HG03521 (cell line): ENCODE measurements at regions not wholly inside any gene's neighbourhood (a gene's known extent, or its start where the extent isn't known, plus 50 kb on each side); places are given as distances from the start of the nearest gene placed in this dataset.

Experiments used
- ATAC-seq: cut with Tn5 transposase; IDR thresholded peaks from one replicate; pipeline ENCODE4 v1.9.1; 2021; ENCODE audit warnings: mild to moderate bottlenecking, moderate library complexity; ENCODE audit not compliant: unreplicated experiment

DNA sequence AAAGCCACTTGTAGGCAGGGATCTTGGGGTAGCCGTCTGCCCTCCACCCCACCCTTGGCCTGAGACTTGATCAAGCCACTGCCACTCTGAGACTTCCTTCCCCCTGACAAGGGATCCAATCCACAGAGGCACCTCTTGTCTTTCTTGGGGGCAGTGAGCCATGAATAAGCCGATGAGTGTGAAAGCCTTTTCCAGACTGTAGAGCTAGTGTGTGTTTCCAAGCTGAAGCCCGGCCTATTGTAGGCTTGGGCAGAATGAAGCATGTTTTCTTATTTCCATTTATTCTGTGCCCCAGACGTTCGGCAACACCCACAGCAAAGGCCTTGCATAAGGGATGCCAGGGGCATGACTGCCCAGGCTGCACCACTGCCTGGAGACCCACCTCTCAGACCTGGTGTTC lies 991.6 kb downstream of the BCL11B start:
- no peak for ATAC-seq

GRCh38 chr14:98288825-98289224 lies 983.2 kb downstream of the BCL11B start:
- ATAC-seq: no peak

DNA sequence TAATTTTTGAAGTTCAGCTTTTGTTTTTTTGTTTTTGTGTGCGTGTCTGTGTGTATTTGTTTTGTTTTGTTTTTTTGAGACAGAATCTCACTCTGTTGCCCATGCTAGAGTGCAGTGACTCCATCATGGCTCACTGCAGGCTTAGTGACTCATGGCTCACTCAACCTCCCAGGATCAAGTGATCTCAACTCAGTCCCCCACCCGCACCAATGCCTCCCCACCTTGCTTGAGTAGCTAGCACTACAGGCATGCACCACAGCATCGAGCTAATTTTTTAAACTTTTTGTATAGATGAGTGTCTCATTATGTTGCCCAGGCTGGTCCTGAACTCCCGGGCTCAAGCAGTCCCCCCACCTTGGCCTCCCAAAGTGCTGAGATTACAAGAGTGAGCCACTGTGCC lies 981.4 kb downstream of the BCL11B start:
- ATAC-seq: no peak

- no peak for ATAC-seq
Measured at GRCh38 chr14:98292191-98292590, 979.8 kb downstream of the BCL11B start.

GRCh38 chr14:98293576-98293975 lies 978.4 kb downstream of the BCL11B start:
- ATAC-seq: no peak

DNA sequence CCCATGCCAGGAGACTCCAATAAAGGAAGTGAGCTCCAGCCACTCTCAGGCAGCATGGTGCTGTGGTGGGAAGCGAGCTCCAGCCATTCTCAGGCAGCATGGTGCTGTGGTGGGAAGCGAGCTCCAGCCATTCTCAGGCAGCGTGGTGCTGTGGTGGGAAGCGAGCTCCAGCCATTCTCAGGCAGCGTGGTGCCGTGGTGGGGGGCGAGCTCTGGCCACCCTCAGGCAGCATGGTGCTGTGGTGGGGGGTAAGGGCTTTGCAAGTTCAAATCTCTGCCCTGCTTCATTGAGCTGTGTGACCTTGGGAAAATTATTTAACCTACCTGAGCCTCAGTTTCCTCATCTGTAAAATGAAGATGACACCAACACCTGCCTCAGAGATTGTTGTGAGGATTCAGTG lies 975.1 kb downstream of the BCL11B start:
- ATAC-seq: no peak

DNA sequence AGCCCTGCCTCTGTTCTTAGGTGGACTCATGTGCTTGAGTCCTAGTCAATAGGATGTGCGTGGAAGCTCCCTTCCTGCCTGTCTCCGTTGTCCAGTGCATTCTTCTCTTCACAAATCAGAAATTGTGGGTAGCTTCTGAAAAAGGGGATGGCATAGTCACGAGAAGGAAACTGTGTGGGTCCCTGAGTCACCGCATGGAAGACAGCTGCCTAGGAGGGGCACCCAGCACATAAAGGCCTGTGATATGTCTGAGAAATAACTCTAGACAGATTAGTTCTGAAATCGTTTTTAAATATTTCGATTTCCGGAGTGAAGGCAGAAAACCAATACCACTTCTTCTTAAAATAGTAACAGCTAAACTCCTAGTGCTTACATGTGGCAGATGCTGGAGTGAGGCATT lies 974.4 kb downstream of the BCL11B start:
- no peak for ATAC-seq

DNA sequence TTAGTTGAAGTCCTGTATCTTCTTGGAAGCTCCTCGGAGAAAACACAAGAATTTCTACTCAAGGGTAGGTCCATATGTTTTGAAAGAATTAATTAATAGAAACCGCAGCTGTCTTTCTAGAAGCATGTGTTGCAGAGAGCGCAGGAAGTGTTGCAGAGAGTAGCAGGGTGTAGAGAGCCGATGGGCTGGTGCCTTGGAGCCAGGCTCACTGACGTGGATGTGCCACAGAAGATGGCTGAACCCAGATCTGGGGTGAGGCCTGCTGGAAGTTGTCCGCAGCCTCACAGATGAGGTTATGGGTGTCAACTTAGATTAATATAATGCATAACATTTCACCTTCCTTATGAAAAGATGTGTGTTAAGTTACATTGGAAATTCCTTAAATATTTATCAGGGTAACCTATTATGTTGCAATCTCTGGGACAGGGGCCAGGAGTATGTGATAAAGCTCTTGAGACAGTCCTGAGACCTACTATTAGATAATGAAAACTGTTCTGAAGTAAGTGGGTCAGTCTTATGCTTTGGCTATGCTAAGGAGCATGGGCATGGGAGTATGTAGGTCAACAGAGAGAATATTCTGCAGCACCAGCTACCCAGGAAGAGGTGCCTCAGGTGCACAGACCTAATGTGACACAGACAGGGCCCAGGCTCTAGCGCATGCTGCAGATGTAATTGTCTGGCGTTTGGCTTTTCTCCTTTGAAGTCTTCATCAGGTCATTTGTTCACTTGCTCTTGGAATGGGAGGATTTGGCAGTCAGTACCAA lies 973.3 kb downstream of the BCL11B start:
- no peak for ATAC-seq

DNA sequence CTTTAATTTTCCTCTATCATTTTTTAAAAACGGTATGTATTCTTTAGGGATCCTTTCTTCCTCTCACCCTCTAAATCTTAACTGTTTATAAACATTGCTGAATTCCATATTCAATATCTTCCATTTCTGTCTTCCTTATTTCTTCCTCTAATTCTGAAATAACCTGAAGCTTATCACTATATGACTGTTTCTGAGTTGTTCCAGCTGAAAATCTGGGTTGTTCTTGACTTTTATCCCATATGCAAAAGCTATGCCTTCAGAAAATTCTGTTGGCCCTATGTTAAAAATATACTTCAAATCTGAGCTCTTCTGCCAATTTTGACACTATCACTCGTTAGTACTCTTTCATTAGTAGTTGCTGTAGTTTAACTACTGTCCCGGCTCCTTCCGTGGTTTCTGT lies 970.3 kb downstream of the BCL11B start:
- no peak for ATAC-seq

- ATAC-seq: no peak
Measured at GRCh38 chr14:98304574-98304973, 967.4 kb downstream of the BCL11B start.

DNA sequence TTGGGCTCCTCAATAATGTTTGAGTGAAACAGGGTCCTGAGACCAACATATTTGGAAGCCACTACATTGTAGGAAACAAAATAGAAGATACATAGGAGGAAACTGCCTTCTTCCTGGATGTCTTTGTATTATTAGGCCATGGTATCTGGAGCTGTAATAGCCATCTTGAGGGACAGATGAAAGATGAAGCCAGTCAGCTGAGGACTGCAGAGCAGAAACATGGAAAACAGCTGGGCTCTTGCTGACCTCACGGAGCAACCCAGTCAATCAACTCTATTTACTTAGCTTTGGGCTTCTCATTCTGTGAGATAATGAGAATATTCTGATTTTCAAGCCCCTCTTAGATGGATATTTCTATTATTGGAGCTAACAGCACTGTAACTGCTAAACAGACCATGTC lies 962.4 kb downstream of the BCL11B start:
- no peak for ATAC-seq

GRCh38 chr14:98312006-98312405 lies 960.0 kb downstream of the BCL11B start:
- no peak for ATAC-seq

- no peak for ATAC-seq
Measured at GRCh38 chr14:98321841-98322240, 950.2 kb downstream of the BCL11B start.

DNA sequence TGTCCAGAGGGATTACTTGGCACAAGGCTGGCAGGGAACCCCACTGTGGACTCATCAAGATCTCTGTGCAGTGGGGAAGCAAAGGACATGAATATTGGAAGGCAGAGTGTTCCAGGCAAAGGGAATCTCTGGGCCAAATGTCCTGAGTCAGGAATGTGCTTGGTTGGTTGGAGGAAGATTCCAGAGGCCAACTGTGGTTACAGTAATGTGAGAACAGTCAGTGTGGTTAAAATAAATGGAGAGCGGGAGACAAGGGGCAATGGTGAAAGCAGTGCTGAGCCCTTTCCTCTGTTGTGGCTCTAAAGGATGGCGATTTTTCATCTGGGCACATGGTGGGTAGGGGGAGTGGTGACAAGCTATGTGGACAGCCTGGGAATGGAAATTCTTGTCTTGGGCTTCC lies 948.2 kb downstream of the BCL11B start:
- no peak for ATAC-seq

DNA sequence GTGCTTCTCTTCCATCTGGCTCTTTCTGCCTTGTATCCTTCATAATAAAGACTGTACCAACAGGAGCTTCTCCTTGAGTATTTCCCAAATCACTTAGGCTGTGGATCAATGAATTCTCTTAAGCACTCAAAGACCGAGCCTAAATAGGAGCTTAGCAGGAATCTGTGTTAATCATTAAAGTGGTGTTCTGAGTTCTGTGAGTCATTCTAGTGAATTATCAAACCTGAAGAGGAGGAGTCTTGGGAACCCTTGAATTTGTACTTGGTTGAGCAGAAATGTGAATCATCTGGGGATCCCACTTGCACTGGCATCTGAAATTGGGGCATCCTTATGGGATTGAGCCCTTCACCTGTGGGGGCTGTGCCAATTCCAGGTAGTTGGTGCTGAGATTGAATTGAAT lies 946.2 kb downstream of the BCL11B start:
- no peak for ATAC-seq

DNA sequence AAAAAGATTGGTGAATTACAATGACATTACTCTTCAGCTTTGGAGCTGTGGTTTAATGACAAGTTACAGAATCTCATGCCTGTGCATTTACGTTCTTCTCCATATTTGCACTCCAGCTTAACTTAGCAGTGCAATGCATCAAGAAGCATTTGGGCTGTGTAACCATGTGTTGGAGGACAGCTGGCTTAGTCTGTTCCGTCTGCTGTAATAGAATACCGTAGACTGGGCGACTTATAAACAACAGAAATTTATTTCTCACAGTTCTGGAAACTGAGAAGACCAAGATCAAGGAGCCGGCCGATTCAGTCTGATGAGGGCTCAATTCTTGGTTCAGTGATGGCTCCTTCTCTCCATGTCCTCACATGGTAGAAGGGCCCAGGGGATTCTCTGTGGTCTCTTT lies 943.5 kb downstream of the BCL11B start:
- ATAC-seq: no peak

DNA sequence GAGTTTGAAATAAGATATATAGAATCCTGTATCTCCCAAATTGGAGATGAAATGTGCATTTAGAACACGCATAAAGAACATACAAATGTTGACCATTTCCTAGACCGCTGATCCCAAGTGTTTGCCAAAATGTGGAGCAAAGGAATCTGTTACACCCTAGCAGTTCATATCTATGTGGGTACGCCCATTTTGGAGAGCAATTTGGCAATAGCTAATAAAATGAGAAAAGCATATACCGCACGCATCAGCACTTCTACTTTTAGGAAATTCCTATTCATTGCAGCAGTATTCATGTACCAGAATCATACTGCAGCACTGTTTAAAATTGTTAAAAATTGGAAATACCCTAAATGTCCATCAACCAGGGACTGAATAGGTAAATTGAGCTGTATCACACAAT lies 937.8 kb downstream of the BCL11B start:
- no peak for ATAC-seq

GRCh38 chr14:98341211-98341610 lies 930.8 kb downstream of the BCL11B start:
- no peak for ATAC-seq

- no peak for ATAC-seq
Measured at GRCh38 chr14:98345161-98345560, 926.8 kb downstream of the BCL11B start.

- no peak for ATAC-seq
Measured at GRCh38 chr14:98347686-98348085, 924.3 kb downstream of the BCL11B start.

- no peak for ATAC-seq
Measured at GRCh38 chr14:98348505-98348904, 923.5 kb downstream of the BCL11B start.

- ATAC-seq: no peak
Measured at GRCh38 chr14:98350213-98350612, 921.8 kb downstream of the BCL11B start.

DNA sequence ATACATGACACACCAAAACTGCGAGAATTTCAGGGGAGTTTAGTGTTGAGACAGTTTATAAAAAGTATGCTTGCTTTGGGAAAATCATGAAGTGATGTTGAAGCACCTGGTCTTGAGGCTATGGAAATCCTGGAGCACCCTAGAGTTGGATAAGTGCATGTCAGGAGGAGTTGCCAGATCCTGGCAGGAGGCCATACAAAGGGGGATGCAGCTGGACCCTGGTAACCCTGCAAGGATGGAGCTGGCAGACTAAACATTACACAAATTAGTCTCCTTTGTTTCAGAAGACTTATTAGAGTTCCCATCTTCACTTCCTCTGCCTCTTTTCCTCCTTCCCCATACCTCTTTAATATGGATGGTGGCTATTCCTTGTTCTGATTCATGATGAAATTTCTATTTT lies 907.0 kb downstream of the BCL11B start:
- no peak for ATAC-seq
